Endothelial cell of umbilical vein (primary cell): ENCODE measurements at regions not wholly inside any gene's neighbourhood (a gene's known extent, or its start where the extent isn't known, plus 50 kb on each side); places are given as distances from the start of the nearest gene placed in this dataset.

ENCODE experiments used
- BruUV-seq: library from RNA; stranded (reverse); fragments of 400-500 nt; replicated peaks from 2 replicates; lab custom pipeline; 2021; lab: Mats Ljungman, UMichigan
- CTCF ChIA-PET: fragments of 300-600, 350-600 bp; sonication (Branson Sonifier 250); formaldehyde crosslinking; loops from one replicate; lab custom pipeline; 2021; ENCODE audit warnings: antibody characterized with exemption, inconsistent platforms; lab: Charles Lee
- POLR2A ChIA-PET: fragments of 300-600, 350-600 bp; sonication (Branson Sonifier 250); formaldehyde crosslinking; loops from one replicate; lab custom pipeline; 2021; ENCODE audit warnings: antibody characterized with exemption, inconsistent platforms; lab: Charles Lee
- DNase-seq: peaks from one replicate; pipeline ENCODE4 v3.0.0-alpha.2; 2011; ENCODE audit warnings: low read depth, low spot score
- FAIRE-seq: peaks from 2 replicates; lab custom pipeline; 2011; peaks lifted over from hg19 to GRCh38; lab: Jason Lieb, UNC
- H2AFZ ChIP-seq: 2 replicates; pipeline ENCODE4 v1.6.0; 2012; ENCODE audit warnings: low read depth, low read length, control low read depth, inconsistent platforms
- H3K27ac ChIP-seq: 2 replicates; pipeline ENCODE4 v1.5.1; 2011; ENCODE audit warnings: low read depth, mild to moderate bottlenecking, control low read depth, low read length, moderate library complexity; ENCODE audit not compliant: insufficient read depth
- H3K27me3 ChIP-seq, 2 experiments: 2 replicates each; pipeline versions ENCODE4 v1.6.0 to v1.6.1; 2011; ENCODE audit warnings: low read length in 2 of 2, mixed read lengths in 1 of 2; ENCODE audit not compliant: control insufficient read depth in 2 of 2, insufficient read depth in 2 of 2
- H3K36me3 ChIP-seq, 2 experiments: 2 replicates in 1 of 2; 3 replicates in 1 of 2; pipeline ENCODE4 v1.5.1; 2011; ENCODE audit warnings: low read length in 2 of 2, mild to moderate bottlenecking in 1 of 2, moderate library complexity in 1 of 2; ENCODE audit not compliant: control insufficient read depth in 2 of 2, insufficient read depth in 2 of 2; ENCODE audit errors: extremely low read depth in 1 of 2
- H3K4me1 ChIP-seq: 3 replicates; pipeline ENCODE4 v1.5.1; 2011; ENCODE audit warnings: mild to moderate bottlenecking, low read length; ENCODE audit not compliant: control insufficient read depth, insufficient read depth; ENCODE audit errors: extremely low read depth
- H3K4me2 ChIP-seq: 2 replicates; pipeline ENCODE4 v1.6.1; 2011; ENCODE audit warnings: low read length, control low read depth, mixed read lengths; ENCODE audit not compliant: insufficient read depth
- H3K4me3 ChIP-seq, 3 experiments: fragments of 200-600 bp in 1 of 3; sonication (generic), shearing (Covaris generic) in 1 of 3; replicated peaks in 1 of 3; 2 replicates each; pipeline ENCODE4 v1.5.1; 2011 to 2016; ENCODE audit warnings: control low read depth in 3 of 3, low read length in 3 of 3, mild to moderate bottlenecking in 2 of 3, inconsistent platforms in 1 of 3, low read depth in 1 of 3, moderate library complexity in 1 of 3; ENCODE audit not compliant: insufficient read depth in 1 of 3
- H3K79me2 ChIP-seq: 2 replicates; pipeline ENCODE4 v1.6.0; 2012; ENCODE audit warnings: low read length, inconsistent platforms; ENCODE audit not compliant: control insufficient read depth, insufficient read depth
- H3K9ac ChIP-seq: replicated peaks from 2 replicates; pipeline ENCODE3; 2011; ENCODE audit warnings: low read length, control low read depth; ENCODE audit not compliant: insufficient read depth; ENCODE audit errors: extremely low read depth
- H3K9me1 ChIP-seq: replicated peaks from 3 replicates; pipeline ENCODE4 v1.6.0; 2011; ENCODE audit warnings: mild to moderate bottlenecking, low read length; ENCODE audit not compliant: control insufficient read depth, insufficient read depth; ENCODE audit errors: extremely low read depth
- H3K9me3 ChIP-seq: replicated peaks from 2 replicates; pipeline ENCODE4 v1.5.1; 2012; ENCODE audit warnings: low read length, inconsistent platforms; ENCODE audit not compliant: control insufficient read depth, insufficient read depth
- H4K20me1 ChIP-seq: replicated peaks from 2 replicates; pipeline ENCODE3; 2011; ENCODE audit warnings: mild to moderate bottlenecking, low read length; ENCODE audit not compliant: control insufficient read depth, insufficient read depth; ENCODE audit errors: extremely low read depth
- CTCF ChIP-seq, 2 donors: IDR thresholded peaks; 1 replicate in 1 of 2; 2 replicates in 1 of 2; pipeline ENCODE4 v1.5.1; 2011; ENCODE audit warnings: low read length in 2 of 2, mild to moderate bottlenecking in 2 of 2, moderate library complexity in 2 of 2, control low read depth in 1 of 2, inconsistent platforms in 1 of 2, low read depth in 1 of 2; ENCODE audit not compliant: insufficient read depth in 1 of 2; ENCODE audit errors: extremely low read depth in 1 of 2
- EZH2 ChIP-seq: IDR thresholded peaks from 2 replicates; pipeline ENCODE4 v1.6.1; 2012; ENCODE audit warnings: borderline replicate concordance, low read depth, mild to moderate bottlenecking, moderate library complexity, low read length, inconsistent platforms; ENCODE audit not compliant: severe bottlenecking
- FOS ChIP-seq: IDR thresholded peaks from 2 replicates; pipeline ENCODE4 v1.6.1; 2011; ENCODE audit warnings: mild to moderate bottlenecking, low read length, moderate library complexity, borderline replicate concordance; ENCODE audit not compliant: insufficient read depth
- GATA2 ChIP-seq: IDR thresholded peaks from 2 replicates; pipeline ENCODE4 v1.7.0; 2011; ENCODE audit warnings: low read depth, mild to moderate bottlenecking, moderate library complexity, mixed read lengths, low read length; ENCODE audit not compliant: insufficient read length, insufficient read depth
- JUN ChIP-seq: IDR thresholded peaks from 2 replicates; pipeline ENCODE4 v1.6.1; 2011; ENCODE audit warnings: borderline replicate concordance, low read depth; ENCODE audit not compliant: insufficient read length, insufficient read depth
- MAX ChIP-seq: IDR thresholded peaks from 2 replicates; pipeline ENCODE4 v1.6.1; 2011; ENCODE audit not compliant: insufficient read depth, insufficient read length
- MYC ChIP-seq: IDR thresholded peaks from one replicate; pipeline ENCODE4 v1.6.1; 2011; ENCODE audit warnings: mild to moderate bottlenecking, low read depth, low read length
- POLR2A ChIP-seq: IDR thresholded peaks from 2 replicates; pipeline ENCODE4 v1.6.1; 2012; ENCODE audit warnings: low read depth, mild to moderate bottlenecking, control low read depth, low read length
- POLR2AphosphoS5 ChIP-seq: IDR thresholded peaks from 2 replicates; pipeline ENCODE4 v1.6.1; 2012; ENCODE audit warnings: low read depth, mild to moderate bottlenecking, control low read depth, low read length, moderate library complexity; ENCODE audit not compliant: insufficient read depth
- dilution Hi-C: fragments of 300-500 bp; cut with MboI; formaldehyde crosslinking; loops from one replicate; pipeline ENCODE4 v1.15.0; 2019; ENCODE audit warnings: low sequenced_read_pairs; ENCODE audit not compliant: extremely low pct_ligation_motif_present
- intact Hi-C: fragments of 100-400 bp; cut with micrococcal nuclease; formaldehyde crosslinking; loops from one replicate; pipeline ENCODE4 v1.10.0; 2022

GRCh38 chr13:73416093-73416492, 357.3 kb downstream of the KLF5 start:
- Histone ChIP-seq H3K9me1 (no peaks in the 10 kb centered on the region), H3K4me3 (no peak overlapping the region), H3K9ac (no peak overlapping the region), H3K4me2 (no peak overlapping the region), H3K9me3 (no peaks in the 10 kb centered on the region), H3K27me3 (no peaks in the 10 kb centered on the region), H3K79me2 (no peaks in the 10 kb centered on the region), H3K36me3 (no peaks in the 10 kb centered on the region), H3K27ac (no peak overlapping the region), H4K20me1 (no peaks in the 10 kb centered on the region), H2AFZ (no peak overlapping the region), H3K4me1 (no peaks in the 10 kb centered on the region)
- CTCF ChIA-PET: interaction anchor here (0.9 to 2.2 kb wide), 5 partner anchors 167 to 608 kb away, joined by 3 to 6 read pairs (median 3); partner anchors contain the start of gene KLF5
- POLR2A ChIA-PET: no interaction called here
- dilution Hi-C loops: no loop called here
- intact Hi-C loops: loop anchor here (5.0 kb wide), 1 partner anchor 574 kb away; no protein-coding TSS in a partner anchor
- BruUV-seq: no TSS peak
- DNase-seq (no peak), FAIRE-seq (no peak)
- TF ChIP-seq MAX (no peak), EZH2 (no peak), POLR2A (no peak), CTCF (IDR thresholded peaks at IDR 0.05; ENCODE audit: extremely low read depth in 1 of 2, insufficient read depth in 1 of 2, low read depth in 1 of 2, low read length in 2 of 2) (no peak), GATA2 (no peak), MYC (no peak), JUN (no peak), POLR2AphosphoS5 (no peak), FOS (no peak)
